Panc1 (cell line): ENCODE measurements at regions not wholly inside any gene's neighbourhood (a gene's known extent, or its start where the extent isn't known, plus 50 kb on each side); places are given as distances from the start of the nearest gene placed in this dataset.

Source experiments
- ATAC-seq: fragments of 200-7000 bp; cut with Tn5 transposase; 2 replicates; pipeline ENCODE4 v1.9.1; 2020; ENCODE audit warnings: mild to moderate bottlenecking, moderate library complexity
- BruUV-seq: library from RNA; stranded (reverse); fragments of 400-500 nt; replicated peaks from 2 replicates; lab custom pipeline; 2021; lab: Mats Ljungman, UMichigan
- CTCF ChIA-PET: fragments of 300-600 bp; sonication (Branson Sonifier 250); formaldehyde crosslinking; loops from one replicate; lab custom pipeline; 2022; ENCODE audit warnings: antibody characterized with exemption; lab: Charles Lee
- POLR2A ChIA-PET: fragments of 300-600 bp; sonication (Branson Sonifier 250); formaldehyde crosslinking; loops from one replicate; lab custom pipeline; 2022; ENCODE audit warnings: antibody characterized with exemption; lab: Charles Lee
- DNase-seq: peaks from one replicate; pipeline ENCODE4 v3.0.0-alpha.2; 2010; ENCODE audit warnings: low read depth, low spot score
- H3K27ac ChIP-seq: 2 replicates; pipeline ENCODE4 v1.5.1; 2011; ENCODE audit warnings: mild to moderate bottlenecking, low read length, inconsistent platforms
- H3K27me3 ChIP-seq: fragments of 200-500 bp; sonication (Bioruptor generic); 2 replicates; pipeline ENCODE4 v1.6.0; 2014; ENCODE audit warnings: low read length, inconsistent platforms; ENCODE audit not compliant: control insufficient read depth, insufficient read depth
- H3K36me3 ChIP-seq: fragments of 200-500 bp; sonication (Bioruptor generic); 2 replicates; pipeline ENCODE4 v1.5.1; 2014; ENCODE audit warnings: inconsistent platforms, mild to moderate bottlenecking, low read length, moderate library complexity; ENCODE audit not compliant: control insufficient read depth, insufficient read depth
- H3K4me1 ChIP-seq: 2 replicates; pipeline ENCODE4 v1.5.1; 2011; ENCODE audit warnings: inconsistent platforms, mild to moderate bottlenecking, low read length, moderate library complexity; ENCODE audit not compliant: control insufficient read depth, insufficient read depth
- H3K4me3 ChIP-seq, 2 experiments: 2 replicates each; pipeline ENCODE4 v1.5.1; 2011 to 2012; ENCODE audit warnings: low read depth in 2 of 2, low read length in 2 of 2, mild to moderate bottlenecking in 2 of 2, inconsistent platforms in 1 of 2, moderate library complexity in 1 of 2
- H3K9me3 ChIP-seq: fragments of 200-500 bp; sonication (Bioruptor generic); 2 replicates; pipeline ENCODE4 v1.5.1; 2014; ENCODE audit warnings: low read depth, mild to moderate bottlenecking, inconsistent platforms, low read length, moderate library complexity; ENCODE audit not compliant: control insufficient read depth, insufficient read depth
- CTCF ChIP-seq: fragments of 450-650 bp; IDR thresholded peaks from 2 replicates; pipeline ENCODE4 v1.5.1; 2017; ENCODE audit warnings: mild to moderate bottlenecking
- POLR2AphosphoS5 ChIP-seq: IDR thresholded peaks from 2 replicates; pipeline ENCODE4 v1.6.1; 2012; ENCODE audit warnings: mild to moderate bottlenecking, low read depth, low read length, moderate library complexity
- REST ChIP-seq, 2 experiments: IDR thresholded peaks; 2 replicates each; pipeline ENCODE4 v1.6.1; 2011 to 2012; ENCODE audit warnings: low read depth in 2 of 2, control low read depth in 1 of 2, low read length in 1 of 2, mild to moderate bottlenecking in 1 of 2, moderate library complexity in 1 of 2; ENCODE audit not compliant: insufficient read depth in 1 of 2
- SIN3A ChIP-seq: IDR thresholded peaks from 2 replicates; pipeline ENCODE4 v1.6.1; 2012; ENCODE audit warnings: low read depth, mild to moderate bottlenecking, low read length, moderate library complexity, borderline replicate concordance; ENCODE audit not compliant: insufficient read depth
- TCF7L2 ChIP-seq: IDR thresholded peaks from 2 replicates; pipeline ENCODE4 v1.6.1; 2011; ENCODE audit warnings: mild to moderate bottlenecking, low read depth, low read length, inconsistent platforms
- in situ Hi-C: cut with HindIII; loops from 2 replicates; pipeline ENCODE4 v1.10.0; 2016; ENCODE audit warnings: low sequenced_read_pairs, low pct_unique_long_range_greater_than_20kb
- intact Hi-C: fragments of 100-400 bp; cut with micrococcal nuclease; formaldehyde crosslinking; loops from one replicate; pipeline ENCODE4 v1.10.0; 2022; ENCODE audit not compliant: unreplicated experiment

- ChIA-PET POLR2A (no interaction called here), CTCF (no interaction called here)
- no peaks in the 10 kb centered on the region for H3K9me3 ChIP-seq
- H3K27me3 ChIP-seq, result no peaks in the 10 kb centered on the region
- in situ Hi-C loops (no loop called here), intact Hi-C loops (no loop called here)
- H3K4me3 ChIP-seq, result no peak overlapping the region
- no TSS peak for BruUV-seq
- H3K36me3 ChIP-seq, result no peaks in the 10 kb centered on the region
- H3K4me1 ChIP-seq, result no peaks in the 10 kb centered on the region
- DNase-seq, result no peak
- no peak for TF ChIP-seq TCF7L2
- TF ChIP-seq POLR2AphosphoS5, result no peak
- TF ChIP-seq CTCF, result no peak
- TF ChIP-seq REST (IDR thresholded peaks at IDR 0.05; ENCODE audit: insufficient read depth in 1 of 2, low read depth in 2 of 2, low read length in 1 of 2), result no peak
- TF ChIP-seq SIN3A, result no peak
- no peak overlapping the region for H3K27ac ChIP-seq
- ATAC-seq, result no peak
Measured at GRCh38 chr21:17712887-17713286, 100.2 kb upstream of the BTG3 start.

- CTCF ChIA-PET, result interaction anchor here (0.7 kb wide), 1 partner anchor 694 kb away, joined by 4 read pairs; no protein-coding TSS in a partner anchor
Measured at GRCh38 chr21:17711896-17712295, 99.2 kb upstream of the BTG3 start.

More at GRCh38 chr21:17711896-17712295, 99.2 kb upstream of the BTG3 start:
- Histone ChIP-seq H3K36me3 (no peaks in the 10 kb centered on the region), H3K4me1 (no peaks in the 10 kb centered on the region), H3K27ac (no peak overlapping the region), H3K9me3 (no peaks in the 10 kb centered on the region), H3K4me3 (no peak overlapping the region), H3K27me3 (no peaks in the 10 kb centered on the region)
- TF ChIP-seq CTCF (no peak), REST (IDR thresholded peaks at IDR 0.05; ENCODE audit: insufficient read depth in 1 of 2, low read depth in 2 of 2, low read length in 1 of 2) (no peak), POLR2AphosphoS5 (no peak)
- no peak for DNase-seq
- POLR2A ChIA-PET, result no interaction called here
- ATAC-seq, result no peak
- in situ Hi-C loops (no loop called here), intact Hi-C loops (no loop called here)
- BruUV-seq, result no TSS peak
